GDM1 (cell line): ENCODE measurements at regions not wholly inside any gene's neighbourhood (a gene's known extent, or its start where the extent isn't known, plus 50 kb on each side); places are given as distances from the start of the nearest gene placed in this dataset.
"Not testable (repeated sequence)": the region's sequence is repeated elsewhere in the genome, so short reads cannot be mapped to it uniquely, and the experiment has no call there.

ENCODE experiments used
- DNase-seq: peaks from one replicate; lab custom pipeline; 2025; lab: John Stamatoyannopoulos, UW

GRCh38 chr7:86592185-86592584, 51.5 kb upstream of the GRM3 start:
- DNase-seq, result no peak

GRCh38 chr7:86574006-86574405, 69.7 kb upstream of the GRM3 start:
- no peak for DNase-seq

GRCh38 chr7:86558680-86559501, 84.8 kb upstream of the GRM3 start:
- no peak for DNase-seq

GRCh38 chr7:86534641-86535040, 109.1 kb upstream of the GRM3 start:
- DNase-seq, result no peak

- no peak for DNase-seq
These were observed 139.5 kb upstream of the GRM3 start for GRCh38 chr7:86504229-86504628.

GRCh38 chr7:86499986-86500385, 143.7 kb upstream of the GRM3 start:
- DNase-seq, result no peak

- no peak for DNase-seq
These were observed 157.9 kb upstream of the GRM3 start for GRCh38 chr7:86485827-86486226.

GRCh38 chr7:86479144-86479543, 164.6 kb upstream of the GRM3 start:
- no peak for DNase-seq

GRCh38 chr7:86477343-86477935, 166.3 kb upstream of the GRM3 start:
- no peak for DNase-seq

GRCh38 chr7:86470763-86471162, 172.9 kb upstream of the GRM3 start:
- no peak for DNase-seq

- DNase-seq, result peak; percentile 52
These were observed 173.9 kb upstream of the GRM3 start for GRCh38 chr7:86469680-86470295.

GRCh38 chr7:86454753-86455152, 189.0 kb upstream of the GRM3 start:
- no peak for DNase-seq

GRCh38 chr7:86453454-86453853, 190.3 kb upstream of the GRM3 start:
- DNase-seq, result no peak

GRCh38 chr7:86448856-86449255, 194.9 kb upstream of the GRM3 start:
- no peak for DNase-seq

GRCh38 chr7:86445285-86445684, 198.4 kb upstream of the GRM3 start:
- DNase-seq, result no peak

GRCh38 chr7:86444245-86444644, 199.5 kb upstream of the GRM3 start:
- no peak for DNase-seq

- not testable (repeated sequence) for DNase-seq
These were observed 203.3 kb upstream of the GRM3 start for GRCh38 chr7:86440420-86440819.

- DNase-seq, result no peak
These were observed 205.7 kb upstream of the GRM3 start for GRCh38 chr7:86437951-86438450.

GRCh38 chr7:86431761-86432160, 211.9 kb upstream of the GRM3 start:
- no peak for DNase-seq

GRCh38 chr7:86411814-86412213, 231.9 kb upstream of the GRM3 start:
- DNase-seq, result no peak

- DNase-seq, result no peak
These were observed 236.4 kb upstream of the GRM3 start for GRCh38 chr7:86407291-86407690.

- no peak for DNase-seq
These were observed 251.9 kb upstream of the GRM3 start for GRCh38 chr7:86391813-86392212.

- DNase-seq, result not testable (repeated sequence)
These were observed 268.1 kb upstream of the GRM3 start for GRCh38 chr7:86375602-86376001.
